Stomach smooth muscle (tissue), 2 donors: ENCODE measurements at regions not wholly inside any gene's neighbourhood (a gene's known extent, or its start where the extent isn't known, plus 50 kb on each side); places are given as distances from the start of the nearest gene placed in this dataset.
"Not testable (repeated sequence)": the region's sequence is repeated elsewhere in the genome, so short reads cannot be mapped to it uniquely, and the experiment has no call there.

Source experiments
- H3K27ac ChIP-seq: one replicate; pipeline ENCODE4 v1.7.0; 2013; ENCODE audit warnings: mild to moderate bottlenecking, low read length, inconsistent platforms
- H3K27me3 ChIP-seq, 2 donors: one replicate each; pipeline ENCODE4 v1.7.0; 2013; ENCODE audit warnings: low read length in 2 of 2; ENCODE audit not compliant: insufficient read depth in 2 of 2, control insufficient read depth in 1 of 2
- H3K36me3 ChIP-seq, 2 donors: one replicate each; pipeline ENCODE4 v1.7.0; 2013; ENCODE audit warnings: low read length in 2 of 2; ENCODE audit not compliant: control insufficient read depth in 2 of 2, insufficient read depth in 2 of 2
- H3K4me1 ChIP-seq: one replicate; pipeline ENCODE4 v1.7.0; 2013; ENCODE audit warnings: low read length; ENCODE audit not compliant: control insufficient read depth, insufficient read depth
- H3K4me3 ChIP-seq, 2 donors: one replicate each; pipeline ENCODE4 v1.7.0; 2013; ENCODE audit warnings: low read length in 2 of 2
- H3K9ac ChIP-seq, 2 donors: one replicate each; pipeline ENCODE4 v1.7.0; 2013; ENCODE audit warnings: low read length in 2 of 2, mild to moderate bottlenecking in 1 of 2
- H3K9me3 ChIP-seq, 2 donors: one replicate each; pipeline ENCODE4 v1.7.0; 2013; ENCODE audit warnings: low read length in 2 of 2; ENCODE audit not compliant: control insufficient read depth in 2 of 2
- donor health status: healthy.
- donor health status: Pancreatic carcinoma.

- H3K27ac ChIP-seq: peak overlapping the region; percentile 6
- no peak overlapping the region for H3K9ac ChIP-seq
- H3K9me3 ChIP-seq: no peaks in the 10 kb centered on the region
- H3K4me3 ChIP-seq: no peak overlapping the region
- H3K36me3 ChIP-seq: no peaks in the 10 kb centered on the region
- H3K4me1 ChIP-seq: peaks cover 6% of the 10 kb centered on the region
- no peaks in the 10 kb centered on the region for H3K27me3 ChIP-seq
Observed at GRCh38 chr17:64741038-64741641, 79.0 kb upstream of the SMURF2 start.

- H3K4me1 ChIP-seq: peaks cover 6% of the 10 kb centered on the region
- H3K9me3 ChIP-seq: no peaks in the 10 kb centered on the region
- H3K4me3 ChIP-seq: no peak overlapping the region
- H3K27me3 ChIP-seq: no peaks in the 10 kb centered on the region
- no peaks in the 10 kb centered on the region for H3K36me3 ChIP-seq
- no peak overlapping the region for H3K27ac ChIP-seq
- H3K9ac ChIP-seq: no peak overlapping the region
Observed at GRCh38 chr17:64739316-64740058, 77.4 kb upstream of the SMURF2 start.

GRCh38 chr17:64736804-64737492, 74.8 kb upstream of the SMURF2 start:
- no peak overlapping the region for H3K4me3 ChIP-seq
- no peak overlapping the region for H3K9ac ChIP-seq
- no peaks in the 10 kb centered on the region for H3K36me3 ChIP-seq
- H3K4me1 ChIP-seq: peaks cover 9% of the 10 kb centered on the region
- H3K9me3 ChIP-seq: no peaks in the 10 kb centered on the region
- no peaks in the 10 kb centered on the region for H3K27me3 ChIP-seq
- H3K27ac ChIP-seq: no peak overlapping the region

DNA sequence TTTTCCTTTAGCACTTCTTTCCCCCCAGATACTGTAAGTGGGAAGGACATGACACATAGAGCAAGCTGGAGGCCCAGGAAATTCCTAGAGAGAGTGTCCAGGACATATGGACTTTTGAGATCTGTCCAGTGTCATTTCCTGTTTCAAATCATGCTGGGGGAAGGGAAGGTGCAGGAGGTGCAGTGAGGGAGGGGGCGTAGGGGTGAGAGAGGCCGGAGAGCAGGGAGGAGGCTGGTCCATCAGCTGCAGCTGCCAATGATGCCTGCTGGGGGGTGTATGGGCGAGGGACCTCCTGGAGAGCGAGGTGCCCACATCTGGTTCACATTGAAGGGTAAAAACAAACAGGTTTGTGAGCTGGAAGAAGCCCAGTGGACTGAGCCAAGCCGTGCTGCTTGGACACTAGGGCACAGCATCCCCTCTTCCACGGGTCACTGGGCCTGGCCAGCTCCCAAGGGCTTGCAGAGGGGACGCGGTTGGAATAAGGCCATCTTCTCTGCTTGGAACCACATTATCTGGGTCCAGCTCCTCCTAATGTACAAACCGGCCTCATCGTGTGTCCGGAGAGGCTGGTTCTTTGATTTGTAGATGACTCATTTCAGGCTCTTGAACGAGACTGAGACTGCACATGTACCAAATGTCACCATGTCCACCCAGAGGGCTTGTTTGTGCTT, 70.4 kb upstream of the SMURF2 start:
- H3K9ac ChIP-seq: no peak overlapping the region

DNA sequence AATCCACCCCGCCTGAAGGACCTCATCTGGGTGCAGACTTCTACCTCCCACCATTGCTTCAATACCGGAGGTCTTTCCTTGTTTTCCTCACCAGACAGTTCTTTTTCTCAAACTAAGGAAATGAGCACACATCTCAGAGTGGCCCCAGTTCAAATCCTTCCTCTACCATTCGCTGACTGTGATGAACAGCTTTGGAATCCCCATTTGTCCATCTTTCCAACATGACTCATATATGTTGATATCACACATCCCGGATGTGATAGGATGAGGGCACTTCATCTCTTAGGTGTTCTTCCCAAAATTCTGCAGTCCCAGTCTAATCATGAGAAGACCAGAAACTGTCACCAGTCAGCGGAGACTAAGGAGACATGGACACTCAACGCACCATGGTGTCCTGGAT, 67.9 kb upstream of the SMURF2 start:
- not testable (repeated sequence) for H3K27ac ChIP-seq, H3K4me1 ChIP-seq, H3K36me3 ChIP-seq, H3K9ac ChIP-seq, H3K4me3 ChIP-seq, H3K9me3 ChIP-seq, H3K27me3 ChIP-seq

More for the DNA sequence above, 70.4 kb upstream of the SMURF2 start:
- H3K36me3 ChIP-seq: no peaks in the 10 kb centered on the region
- H3K4me3 ChIP-seq: no peak overlapping the region
- H3K9me3 ChIP-seq: no peaks in the 10 kb centered on the region
- no peaks in the 10 kb centered on the region for H3K27me3 ChIP-seq
- H3K4me1 ChIP-seq: peaks cover 3% of the 10 kb centered on the region
- H3K27ac ChIP-seq: no peak overlapping the region

- no peaks in the 10 kb centered on the region for H3K27me3 ChIP-seq
- no peaks in the 10 kb centered on the region for H3K36me3 ChIP-seq
- H3K27ac ChIP-seq: no peak overlapping the region
- H3K9ac ChIP-seq: no peak overlapping the region
- H3K4me1 ChIP-seq: peaks cover 6% of the 10 kb centered on the region
- no peaks in the 10 kb centered on the region for H3K9me3 ChIP-seq
- H3K4me3 ChIP-seq: no peak overlapping the region
Observed at GRCh38 chr17:64729201-64729600, 67.1 kb upstream of the SMURF2 start.

GRCh38 chr17:64728041-64728695, 66.1 kb upstream of the SMURF2 start:
- H3K4me3 ChIP-seq: no peak overlapping the region
- no peaks in the 10 kb centered on the region for H3K9me3 ChIP-seq
- H3K4me1 ChIP-seq: peaks cover 8% of the 10 kb centered on the region
- no peaks in the 10 kb centered on the region for H3K27me3 ChIP-seq
- no peaks in the 10 kb centered on the region for H3K36me3 ChIP-seq
- no peak overlapping the region for H3K27ac ChIP-seq
- H3K9ac ChIP-seq: no peak overlapping the region

DNA sequence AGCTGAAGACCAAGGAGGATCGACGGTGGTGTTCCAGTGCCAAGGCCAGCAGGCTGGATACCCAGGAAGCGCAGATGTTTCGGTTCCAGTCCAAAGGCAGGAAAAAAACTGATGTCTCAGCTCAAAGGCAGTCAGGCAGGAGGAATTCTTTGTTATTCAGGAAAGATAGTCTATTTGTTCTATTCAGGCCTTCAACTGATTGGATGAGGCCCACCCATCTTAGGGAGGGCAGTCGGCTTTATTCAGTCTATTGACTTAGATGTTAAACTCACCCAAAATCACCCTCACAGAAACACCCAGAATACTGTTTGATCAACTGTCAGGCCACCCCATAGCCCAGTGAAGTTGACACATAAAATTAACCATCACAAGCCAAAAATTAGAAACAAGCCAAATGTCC, 63.9 kb upstream of the SMURF2 start:
- not testable (repeated sequence) for H3K27ac ChIP-seq, H3K4me3 ChIP-seq, H3K9ac ChIP-seq, H3K4me1 ChIP-seq, H3K9me3 ChIP-seq, H3K27me3 ChIP-seq, H3K36me3 ChIP-seq

DNA sequence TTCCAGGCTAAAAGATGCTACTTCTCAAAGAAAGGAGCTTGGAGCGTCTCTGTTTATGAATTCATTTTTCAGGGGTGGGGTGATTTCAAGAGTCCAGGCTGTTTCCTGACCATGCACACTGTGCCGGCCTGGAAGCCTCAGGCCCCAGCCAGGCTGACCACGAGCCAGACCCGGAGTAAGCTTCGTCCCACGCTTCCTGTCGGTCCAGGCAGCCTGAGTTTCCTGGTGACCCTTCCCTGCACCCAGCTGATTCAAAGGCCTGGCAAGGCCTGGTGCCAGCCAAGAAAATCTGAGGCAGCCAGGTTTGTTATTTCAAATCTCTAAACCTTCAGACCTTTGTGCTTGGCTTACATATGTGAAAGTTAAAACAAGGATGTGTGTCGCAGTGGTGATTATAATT, 62.1 kb upstream of the SMURF2 start:
- H3K36me3 ChIP-seq, H3K9me3 ChIP-seq, H3K9ac ChIP-seq, H3K27me3 ChIP-seq, H3K4me3 ChIP-seq, H3K4me1 ChIP-seq, H3K27ac ChIP-seq: not testable (repeated sequence)

- H3K9ac ChIP-seq: no peak overlapping the region
- no peak overlapping the region for H3K27ac ChIP-seq
- H3K9me3 ChIP-seq: no peaks in the 10 kb centered on the region
- H3K4me3 ChIP-seq: no peak overlapping the region
- no peaks in the 10 kb centered on the region for H3K36me3 ChIP-seq
- H3K27me3 ChIP-seq: no peaks in the 10 kb centered on the region
- peaks cover 5% of the 10 kb centered on the region for H3K4me1 ChIP-seq
Observed at GRCh38 chr17:64723781-64724180, 61.7 kb upstream of the SMURF2 start.
